Neural progenitor cell (in vitro differentiated cells): ENCODE measurements at regions not wholly inside any gene's neighbourhood (a gene's known extent, or its start where the extent isn't known, plus 50 kb on each side); places are given as distances from the start of the nearest gene placed in this dataset.

Experiments
- EZH2 ChIP-seq: fragments of 200-600 bp; sonication (generic); IDR thresholded peaks from 2 replicates; pipeline ENCODE4 v1.6.1; 2017; ENCODE audit warnings: antibody characterized with exemption, mild to moderate bottlenecking, moderate library complexity
- EZH2phosphoT487 ChIP-seq: fragments of 200-600 bp; sonication (generic); IDR thresholded peaks from 2 replicates; pipeline ENCODE4 v1.6.1; 2017; ENCODE audit warnings: antibody characterized with exemption
- TF ChIP-seq, protein P1 (sequence below): fragments of 200-600 bp; sonication (generic); IDR thresholded peaks from 2 replicates; pipeline ENCODE4 v1.5.1; 2017; ENCODE audit warnings: antibody characterized with exemption, mild to moderate bottlenecking

DNA sequence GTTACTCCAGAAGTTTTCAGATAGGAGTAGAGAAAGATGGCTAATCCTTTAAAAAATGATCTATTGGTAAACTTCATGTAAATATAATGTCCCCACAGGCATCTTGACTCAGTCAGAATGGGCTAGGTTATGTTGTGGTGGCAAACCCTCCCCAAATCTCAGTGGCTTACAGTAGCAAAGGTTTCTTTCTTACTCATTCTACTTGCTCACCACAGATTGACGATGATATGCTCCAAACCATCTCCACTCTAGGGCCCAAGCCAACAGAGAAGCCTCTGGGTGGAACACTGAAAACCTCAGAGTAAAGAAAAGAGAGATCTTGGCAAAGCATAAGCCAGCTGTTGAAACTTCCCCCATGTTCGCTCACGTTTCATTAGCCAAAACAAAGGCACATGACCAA lies 146.4 kb downstream of the EMP1 start:
- TF ChIP-seq, protein P1, sequence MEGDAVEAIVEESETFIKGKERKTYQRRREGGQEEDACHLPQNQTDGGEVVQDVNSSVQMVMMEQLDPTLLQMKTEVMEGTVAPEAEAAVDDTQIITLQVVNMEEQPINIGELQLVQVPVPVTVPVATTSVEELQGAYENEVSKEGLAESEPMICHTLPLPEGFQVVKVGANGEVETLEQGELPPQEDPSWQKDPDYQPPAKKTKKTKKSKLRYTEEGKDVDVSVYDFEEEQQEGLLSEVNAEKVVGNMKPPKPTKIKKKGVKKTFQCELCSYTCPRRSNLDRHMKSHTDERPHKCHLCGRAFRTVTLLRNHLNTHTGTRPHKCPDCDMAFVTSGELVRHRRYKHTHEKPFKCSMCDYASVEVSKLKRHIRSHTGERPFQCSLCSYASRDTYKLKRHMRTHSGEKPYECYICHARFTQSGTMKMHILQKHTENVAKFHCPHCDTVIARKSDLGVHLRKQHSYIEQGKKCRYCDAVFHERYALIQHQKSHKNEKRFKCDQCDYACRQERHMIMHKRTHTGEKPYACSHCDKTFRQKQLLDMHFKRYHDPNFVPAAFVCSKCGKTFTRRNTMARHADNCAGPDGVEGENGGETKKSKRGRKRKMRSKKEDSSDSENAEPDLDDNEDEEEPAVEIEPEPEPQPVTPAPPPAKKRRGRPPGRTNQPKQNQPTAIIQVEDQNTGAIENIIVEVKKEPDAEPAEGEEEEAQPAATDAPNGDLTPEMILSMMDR = no peak
- TF ChIP-seq EZH2phosphoT487 = no peak
- TF ChIP-seq EZH2 = no peak
